GM19467 (cell line): ENCODE measurements at regions not wholly inside any gene's neighbourhood (a gene's known extent, or its start where the extent isn't known, plus 50 kb on each side); places are given as distances from the start of the nearest gene placed in this dataset.
"Not testable (repeated sequence)": the region's sequence is repeated elsewhere in the genome, so short reads cannot be mapped to it uniquely, and the experiment has no call there.

Source experiments
- ATAC-seq: cut with Tn5 transposase; IDR thresholded peaks from one replicate; pipeline ENCODE4 v1.9.1; 2021; ENCODE audit warnings: mild to moderate bottlenecking, moderate library complexity; ENCODE audit not compliant: unreplicated experiment

- ATAC-seq = not testable (repeated sequence)
These were observed 948.9 kb upstream of the ADGRB3 start for GRCh38 chr6:67686225-67686624.

GRCh38 chr6:67683960-67684359, 951.1 kb upstream of the ADGRB3 start:
- ATAC-seq = no peak

GRCh38 chr6:67680297-67680932, 954.7 kb upstream of the ADGRB3 start:
- ATAC-seq = no peak

- no peak for ATAC-seq
These were observed 955.4 kb upstream of the ADGRB3 start for GRCh38 chr6:67679566-67680296.

- no peak for ATAC-seq
These were observed 958.2 kb upstream of the ADGRB3 start for GRCh38 chr6:67676892-67677291.

GRCh38 chr6:67667637-67668422, 967.3 kb upstream of the ADGRB3 start:
- ATAC-seq = no peak

GRCh38 chr6:67666177-67666964, 968.7 kb upstream of the ADGRB3 start:
- no peak for ATAC-seq

GRCh38 chr6:67664942-67665341, 970.1 kb upstream of the ADGRB3 start:
- ATAC-seq = no peak

GRCh38 chr6:67663105-67663895, 971.8 kb upstream of the ADGRB3 start:
- no peak for ATAC-seq

- no peak for ATAC-seq
These were observed 981.5 kb upstream of the ADGRB3 start for GRCh38 chr6:67653561-67653960.

GRCh38 chr6:67646550-67646949, 988.5 kb upstream of the ADGRB3 start:
- ATAC-seq = no peak

GRCh38 chr6:67643281-67643680, 991.8 kb upstream of the ADGRB3 start:
- ATAC-seq = no peak

GRCh38 chr6:67642582-67642981, 992.5 kb upstream of the ADGRB3 start:
- no peak for ATAC-seq

GRCh38 chr6:67640484-67640883, 994.6 kb upstream of the ADGRB3 start:
- no peak for ATAC-seq

- no peak for ATAC-seq
These were observed 995.9 kb upstream of the ADGRB3 start for GRCh38 chr6:67639161-67639560.

- ATAC-seq = no peak
These were observed 1000.9 kb upstream of the ADGRB3 start for GRCh38 chr6:67634199-67634598.

- ATAC-seq = no peak
These were observed 1002.0 kb upstream of the ADGRB3 start for GRCh38 chr6:67633058-67633457.

GRCh38 chr6:67630146-67630545, 1004.9 kb upstream of the ADGRB3 start:
- ATAC-seq = no peak

- ATAC-seq = no peak
These were observed 1005.8 kb upstream of the ADGRB3 start for GRCh38 chr6:67629258-67629657.

GRCh38 chr6:67615796-67616195, 1019.3 kb upstream of the ADGRB3 start:
- ATAC-seq = no peak
